Spleen (tissue), 11 donors: ENCODE measurements at regions not wholly inside any gene's neighbourhood (a gene's known extent, or its start where the extent isn't known, plus 50 kb on each side); places are given as distances from the start of the nearest gene placed in this dataset.

Experiments
- DNase-seq: peaks from one replicate; pipeline ENCODE4 v3.0.0-alpha.2; 2020
- H3K27ac ChIP-seq, 8 donors: fragments of 200-600 bp; sonication (generic) in 7 of 8; 1 replicate in 4 of 8; 2 replicates in 4 of 8; pipeline versions ENCODE4 v1.5.0 to v1.8.0; 2016 to 2021; ENCODE audit warnings: inconsistent platforms in 4 of 8, mild to moderate bottlenecking in 4 of 8, moderate library complexity in 1 of 8
- H3K27me3 ChIP-seq, 7 donors: fragments of 200-600 bp; sonication (generic) in 6 of 7; replicated peaks in 1 of 7; 1 replicate in 4 of 7; 2 replicates in 3 of 7; pipeline versions ENCODE4 v1.5.0 to v1.8.0; 2016 to 2021; ENCODE audit warnings: inconsistent platforms in 3 of 7, mild to moderate bottlenecking in 1 of 7
- H3K36me3 ChIP-seq, 6 donors: fragments of 200-600 bp; sonication (generic) in 5 of 6; 1 replicate in 4 of 6; 2 replicates in 2 of 6; pipeline versions ENCODE4 v1.5.0 to v1.8.0; 2016 to 2021; ENCODE audit warnings: inconsistent platforms in 2 of 6
- H3K4me1 ChIP-seq, 6 donors: fragments of 200-600 bp; sonication (generic) in 5 of 6; 1 replicate in 3 of 6; 2 replicates in 3 of 6; pipeline versions ENCODE4 v1.5.0 to v1.8.0; 2016 to 2021; ENCODE audit warnings: inconsistent platforms in 3 of 6
- H3K4me3 ChIP-seq, 8 donors: fragments of 200-600 bp; sonication (generic) in 7 of 8; 1 replicate in 4 of 8; 2 replicates in 4 of 8; pipeline versions ENCODE4 v1.5.0 to v1.8.0; 2016 to 2021; ENCODE audit warnings: inconsistent platforms in 4 of 8, mild to moderate bottlenecking in 4 of 8, moderate library complexity in 2 of 8
- H3K9me3 ChIP-seq, 8 donors: fragments of 200-600 bp; sonication (generic) in 7 of 8; 1 replicate in 4 of 8; 2 replicates in 4 of 8; pipeline versions ENCODE4 v1.5.0 to v1.8.0; 2016 to 2021; ENCODE audit warnings: inconsistent platforms in 4 of 8
- CTCF ChIP-seq, 11 experiments: fragments of 200-600 bp in 7 of 11; fragments of 450-650 bp in 4 of 11; sonication (generic) in 4 of 11; IDR thresholded peaks in 8 of 11; conservative IDR thresholded peaks in 3 of 11; 1 replicate in 7 of 11; 2 replicates in 4 of 11; pipeline versions ENCODE4 v1.4.0 to v1.8.0; 2016 to 2021; ENCODE audit warnings: antibody characterized with exemption in 11 of 11, inconsistent platforms in 4 of 11, mild to moderate bottlenecking in 1 of 11
- POLR2A ChIP-seq, 3 donors: fragments of 450-650 bp; IDR thresholded peaks; one replicate each; pipeline ENCODE4 v1.5.1; 2017; ENCODE audit warnings: antibody characterized with exemption in 3 of 3, mild to moderate bottlenecking in 1 of 3
- POLR2AphosphoS5 ChIP-seq, 3 donors: sonication (generic); formaldehyde crosslinking; IDR thresholded peaks; one replicate each; pipeline ENCODE4 v1.5.1; 2017; ENCODE audit warnings: antibody characterized with exemption in 3 of 3
- WGBS, 5 donors: extraction: QIAGEN DNeasy Blood & Tissue Kit in 3 of 5; methylation state at CpG; one replicate each; pipeline versions ENCODE4 v1.1.5 to v1.1.7; 2013 to 2018; 5-methylcytosine and 5-hydroxymethylcytosine counted together
- intact Hi-C: fragments of 100-400 bp; cut with DNase I; formaldehyde crosslinking; loops from one replicate; pipeline ENCODE4 v1.15.0; 2023; ENCODE audit warnings: low total_unique reads
- donor health status: healthy with polysubstance abuse.
- donor health status: DM: no; HTN: no; CAD: no; lungs with moderate emphysema.
- donor health status: DM: no; HTN: no; CAD: no.
- donor health status: Bipolar disorder and iron deficiency.
- donor health status: healthy.
- donor health status: DM: no; HTN: no; CAD: no.
- donor health status: DM: yes; HTN: yes; CAD: no.

GRCh38 chr6:139917951-139918630 lies 543.6 kb upstream of the CITED2 start:
- 93 to 97% (median 95%) methylated on average over 7 of the region's 7 CpGs for WGBS, 5 donors
- DNase-seq, result no peak
- intact Hi-C loops, result no loop called here
- no peak overlapping the region for H3K4me3 ChIP-seq
- no peaks in the 10 kb centered on the region for H3K36me3 ChIP-seq
- no peaks in the 10 kb centered on the region for H3K27me3 ChIP-seq
- no peak overlapping the region for H3K27ac ChIP-seq
- TF ChIP-seq POLR2A (IDR thresholded peaks at IDR 0.05), result no peak
- no peak for TF ChIP-seq POLR2AphosphoS5 (IDR thresholded peaks at IDR 0.05)
- TF ChIP-seq CTCF (IDR thresholded peaks at IDR 0.05 in 8 of 11, conservative IDR thresholded peaks at IDR 0.05 in 3 of 11), result no peak
- H3K4me1 ChIP-seq, result peaks cover 0 to 17% (median 11%) of the 10 kb centered on the region in 6 donors
- peaks cover 0 to 8% (median 0%) of the 10 kb centered on the region in 8 donors for H3K9me3 ChIP-seq

DNA sequence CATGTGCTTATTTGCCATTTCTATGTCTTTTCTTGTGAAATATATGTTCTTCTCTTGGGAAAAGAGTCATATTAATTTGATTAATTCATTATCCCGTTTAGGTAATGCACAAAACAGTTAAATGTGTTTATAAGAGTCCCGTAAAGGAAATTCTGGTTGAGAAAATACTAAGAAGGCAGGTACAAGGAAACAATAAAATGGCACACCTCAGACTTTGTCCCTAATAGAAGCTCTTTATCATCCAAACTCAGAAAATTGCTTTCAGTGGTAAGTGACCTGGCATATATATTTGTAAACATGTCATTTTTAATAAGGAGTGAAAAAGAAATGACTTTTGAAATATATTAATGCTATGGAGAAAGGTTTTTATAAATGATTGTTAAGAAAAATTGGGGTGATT lies 540.5 kb upstream of the CITED2 start:
- intact Hi-C loops, result no loop called here
- H3K4me1 ChIP-seq, result peaks cover 0 to 9% (median 7%) of the 10 kb centered on the region in 6 donors
- H3K27me3 ChIP-seq, result no peaks in the 10 kb centered on the region
- H3K27ac ChIP-seq, result no peak overlapping the region
- DNase-seq, result no peak
- H3K36me3 ChIP-seq, result no peaks in the 10 kb centered on the region
- TF ChIP-seq POLR2A (IDR thresholded peaks at IDR 0.05) (no peak), POLR2AphosphoS5 (IDR thresholded peaks at IDR 0.05) (no peak), CTCF (IDR thresholded peaks at IDR 0.05 in 8 of 11, conservative IDR thresholded peaks at IDR 0.05 in 3 of 11) (no peak)
- no peak overlapping the region for H3K4me3 ChIP-seq
- H3K9me3 ChIP-seq, result peaks cover 0 to 8% (median 0%) of the 10 kb centered on the region in 8 donors
- 48 to 94% (median 71%) methylated on average over 2 of the region's 2 CpGs for WGBS, 5 donors

DNA sequence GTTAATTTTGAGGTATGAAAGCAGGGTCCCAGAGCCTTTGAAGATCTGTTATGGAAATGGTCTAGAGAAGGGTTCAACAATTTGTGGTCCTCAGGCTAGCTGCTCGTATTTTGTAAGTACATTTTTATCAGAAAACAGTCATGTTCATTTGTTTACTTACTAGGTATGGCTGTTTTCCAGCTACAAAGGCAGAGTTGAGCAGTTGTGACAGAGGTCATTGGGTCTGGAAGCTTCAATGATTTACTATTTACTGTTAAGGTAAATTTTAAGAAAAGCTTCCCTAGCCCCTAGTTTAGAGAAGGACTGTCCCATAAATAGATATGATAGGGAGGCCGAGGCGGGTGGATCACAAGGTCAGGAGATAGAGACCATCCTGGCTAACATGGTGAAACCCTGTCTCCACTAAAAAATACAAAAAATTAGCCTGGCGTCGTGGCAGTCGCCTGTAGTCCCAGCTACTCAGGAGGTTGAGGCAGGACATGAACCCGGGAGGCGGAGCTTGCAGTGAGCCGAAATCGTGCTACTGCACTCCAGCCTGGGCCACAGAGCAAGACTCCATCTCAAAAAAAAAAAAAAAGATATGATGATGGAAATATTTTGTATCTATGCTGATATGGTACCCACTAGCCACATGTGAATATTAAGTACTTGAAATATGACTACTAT lies 538.4 kb upstream of the CITED2 start:
- no peaks in the 10 kb centered on the region for H3K4me1 ChIP-seq
- WGBS, 5 donors, result 85 to 95% (median 91%) methylated on average over 10 of the region's 10 CpGs
- intact Hi-C loops, result no loop called here

More for the DNA sequence above, 538.4 kb upstream of the CITED2 start:
- H3K4me3 ChIP-seq, result no peak overlapping the region
- peaks cover 0 to 8% (median 0%) of the 10 kb centered on the region in 8 donors for H3K9me3 ChIP-seq
- no peak overlapping the region for H3K27ac ChIP-seq
- TF ChIP-seq POLR2AphosphoS5 (IDR thresholded peaks at IDR 0.05), result no peak
- no peak for TF ChIP-seq CTCF (IDR thresholded peaks at IDR 0.05 in 8 of 11, conservative IDR thresholded peaks at IDR 0.05 in 3 of 11)
- TF ChIP-seq POLR2A (IDR thresholded peaks at IDR 0.05), result no peak
- H3K36me3 ChIP-seq, result no peaks in the 10 kb centered on the region
- no peaks in the 10 kb centered on the region for H3K27me3 ChIP-seq
- no peak for DNase-seq
